GM12878 (cell line): ENCODE measurements at regions not wholly inside any gene's neighbourhood (a gene's known extent, or its start where the extent isn't known, plus 50 kb on each side); places are given as distances from the start of the nearest gene placed in this dataset.

Experiments used
- ATAC-seq: fragments of 200-7000 bp; cut with Tn5 transposase; 3 replicates; pipeline ENCODE4 v1.9.1; 2020; ENCODE audit warnings: mild to moderate bottlenecking, moderate library complexity
- BruUV-seq: library from RNA; stranded (reverse); fragments of 400-500 nt; replicated peaks from 2 replicates; lab custom pipeline; 2021; lab: Mats Ljungman, UMichigan
- CTCF ChIA-PET: fragments of 300-600 bp; sonication (Branson Sonifier 250); formaldehyde crosslinking; extraction: SDS; loops from one replicate; lab custom pipeline; 2021; ENCODE audit warnings: inconsistent platforms; lab: Yijun Ruan, JAX
- POLR2A ChIA-PET: fragments of 350-600 bp; formaldehyde crosslinking; extraction: SDS; loops from one replicate; lab custom pipeline; 2021; ENCODE audit warnings: inconsistent platforms; lab: Charles Lee
- RAD21 ChIA-PET: fragments of 300-600 bp; sonication (Branson Sonifier 250); formaldehyde crosslinking; loops from one replicate; lab custom pipeline; 2023; ENCODE audit warnings: antibody characterized with exemption; ENCODE audit not compliant: unreplicated experiment; lab: Charles Lee
- SMC1A ChIA-PET: fragments of 300-600 bp; sonication (Branson Sonifier 250); formaldehyde crosslinking; loops from one replicate; lab custom pipeline; 2023; ENCODE audit not compliant: unreplicated experiment, uncharacterized antibody; lab: Charles Lee
- DNase-seq: peaks from one replicate; pipeline ENCODE4 v3.0.0-alpha.2; 2011; ENCODE audit warnings: low read depth, low spot score
- FAIRE-seq: peaks from 3 replicates; lab custom pipeline; 2011; peaks lifted over from hg19 to GRCh38; lab: Jason Lieb, UNC
- H2AFZ ChIP-seq: 2 replicates; pipeline ENCODE4 v1.6.0; 2011; ENCODE audit warnings: low read depth, low read length, control low read depth; ENCODE audit not compliant: control insufficient read depth
- H3K27ac ChIP-seq: 2 replicates; pipeline ENCODE4 v1.5.1; 2011; ENCODE audit warnings: control low read depth; ENCODE audit not compliant: control insufficient read depth, insufficient read depth
- H3K27me3 ChIP-seq, 2 experiments: replicated peaks in 1 of 2; 2 replicates each; pipeline versions ENCODE4 v1.6.0 to v1.6.1; 2011; ENCODE audit warnings: low read length in 1 of 2; ENCODE audit not compliant: control insufficient read depth in 2 of 2, insufficient read depth in 2 of 2
- H3K36me3 ChIP-seq, 2 experiments: 2 replicates each; pipeline ENCODE4 v1.5.1; 2011; ENCODE audit warnings: low read length in 1 of 2; ENCODE audit not compliant: control insufficient read depth in 2 of 2, insufficient read depth in 2 of 2
- H3K4me1 ChIP-seq: 2 replicates; pipeline ENCODE4 v1.6.1; 2011; ENCODE audit warnings: mild to moderate bottlenecking, low read length, moderate library complexity, mixed read lengths; ENCODE audit not compliant: control insufficient read depth, insufficient read depth
- H3K4me2 ChIP-seq: 2 replicates; pipeline ENCODE4 v1.6.0; 2011; ENCODE audit warnings: control low read depth; ENCODE audit not compliant: control insufficient read depth, insufficient read depth
- H3K4me3 ChIP-seq: fragments of 200-600 bp; sonication (generic); 2 replicates; pipeline ENCODE4 v1.5.1; 2016
- H3K79me2 ChIP-seq: 2 replicates; pipeline ENCODE4 v1.6.0; 2011; ENCODE audit warnings: low read length; ENCODE audit not compliant: control insufficient read depth, insufficient read depth
- H3K9ac ChIP-seq: 2 replicates; pipeline ENCODE4 v1.8.0; 2011; ENCODE audit warnings: low read length, control low read depth, mixed read lengths; ENCODE audit not compliant: control insufficient read depth, insufficient read depth
- H3K9me3 ChIP-seq: replicated peaks from 3 replicates; pipeline ENCODE4 v1.5.1; 2011; ENCODE audit warnings: mild to moderate bottlenecking, low read length; ENCODE audit not compliant: control insufficient read depth, insufficient read depth
- H4K20me1 ChIP-seq: 2 replicates; pipeline ENCODE4 v1.6.0; 2011; ENCODE audit not compliant: control insufficient read depth, insufficient read depth
- CBFB ChIP-seq: IDR thresholded peaks from 2 replicates; pipeline ENCODE4 v1.6.1; 2016; ENCODE audit warnings: antibody characterized with exemption, low read depth
- CEBPB ChIP-seq, 2 experiments: fragments of 150-350 bp in 1 of 2; IDR thresholded peaks; 2 replicates each; pipeline ENCODE4 v1.6.1; 2012 to 2014; ENCODE audit warnings: low read depth in 2 of 2, low read length in 2 of 2, borderline replicate concordance in 1 of 2, inconsistent platforms in 1 of 2
- CREB1 ChIP-seq: IDR thresholded peaks from 2 replicates; pipeline ENCODE4 v1.6.1; 2012; ENCODE audit warnings: low read depth, mild to moderate bottlenecking, inconsistent platforms
- JUNB ChIP-seq: IDR thresholded peaks from 2 replicates; pipeline ENCODE4 v1.6.1; 2016; ENCODE audit warnings: antibody characterized with exemption, mild to moderate bottlenecking
- JUND ChIP-seq: IDR thresholded peaks from 2 replicates; pipeline ENCODE4 v1.6.1; 2012; ENCODE audit warnings: low read depth, mild to moderate bottlenecking, low read length, improper control_type of control experiment, moderate library complexity
- NKRF ChIP-seq: fragments of 450-650 bp; conservative IDR thresholded peaks from 2 replicates; pipeline ENCODE4 v1.6.1; 2017; ENCODE audit warnings: mild to moderate bottlenecking, moderate library complexity
- POLR2A ChIP-seq: IDR thresholded peaks from 2 replicates; pipeline ENCODE4 v1.6.1; 2011; ENCODE audit warnings: low read depth, mild to moderate bottlenecking, low read length
- RB1 ChIP-seq: fragments of 450-650 bp; formaldehyde crosslinking; IDR thresholded peaks from 2 replicates; pipeline ENCODE4 v1.6.1; 2017; ENCODE audit warnings: mild to moderate bottlenecking, borderline replicate concordance
- RELB ChIP-seq: fragments of 450-650 bp; IDR thresholded peaks from 2 replicates; pipeline ENCODE4 v1.6.1; 2017; ENCODE audit warnings: low read depth, mild to moderate bottlenecking, moderate library complexity
- WGBS: methylation state at CpG from one replicate; pipeline ENCODE4 v1.1.6; 2016; ENCODE audit warnings: low lambda C conversion rate; ENCODE audit not compliant: insufficient replicate concordance, insufficient coverage; ENCODE audit errors: missing lambda C conversion rate; 5-methylcytosine and 5-hydroxymethylcytosine counted together
- in situ Hi-C: fragments of 300-500 bp; cut with MboI; formaldehyde crosslinking; loops from 9 replicates; pipeline ENCODE4 v1.14.3; 2018; ENCODE audit warnings: mixed read lengths
- intact Hi-C: fragments of 100-400 bp; cut with micrococcal nuclease; formaldehyde crosslinking; loops from one replicate; pipeline ENCODE4 v1.14.2; 2022; ENCODE audit not compliant: unreplicated experiment

GRCh38 chr11:116179401-116179800 lies 593.4 kb downstream of the BUD13 start:
- Histone ChIP-seq H3K9me3 (no peaks in the 10 kb centered on the region), H3K27me3 (no peaks in the 10 kb centered on the region), H3K9ac (no peak overlapping the region), H3K4me2 (no peak overlapping the region), H3K79me2 (no peaks in the 10 kb centered on the region), H3K4me3 (no peak overlapping the region), H3K4me1 (no peaks in the 10 kb centered on the region; the same call in 1 of the 2 replicates), H3K36me3 (no peaks in the 10 kb centered on the region), H3K27ac (no peak overlapping the region), H2AFZ (no peak overlapping the region), H4K20me1 (no peaks in the 10 kb centered on the region)
- ChIA-PET POLR2A (no interaction called here), RAD21 (no interaction called here), SMC1A (no interaction called here), CTCF (interaction anchor here (1.1 kb wide), 1 partner anchor 13 kb away, joined by 3 read pairs; no protein-coding TSS in a partner anchor)
- TF ChIP-seq CREB1 (no peak), JUNB (no peak), RELB (no peak), CEBPB (IDR thresholded peaks at IDR 0.05; ENCODE audit: borderline replicate concordance in 1 of 2, low read depth in 2 of 2, low read length in 2 of 2) (no peak), JUND (no peak), POLR2A (no peak), NKRF (no peak), RB1 (no peak), CBFB (no peak)
- ATAC-seq, result no peak
- FAIRE-seq, result no peak
- WGBS, result 0% methylated on average over 3 of the region's 3 CpGs
- no peak for DNase-seq
- in situ Hi-C loops (no loop called here), intact Hi-C loops (no loop called here)
- no TSS peak for BruUV-seq
